ENCODE measurements at regions not wholly inside any gene's neighbourhood (a gene's known extent, or its start where the extent isn't known, plus 50 kb on each side); places are given as distances from the start of the nearest gene placed in this dataset.

DNA sequence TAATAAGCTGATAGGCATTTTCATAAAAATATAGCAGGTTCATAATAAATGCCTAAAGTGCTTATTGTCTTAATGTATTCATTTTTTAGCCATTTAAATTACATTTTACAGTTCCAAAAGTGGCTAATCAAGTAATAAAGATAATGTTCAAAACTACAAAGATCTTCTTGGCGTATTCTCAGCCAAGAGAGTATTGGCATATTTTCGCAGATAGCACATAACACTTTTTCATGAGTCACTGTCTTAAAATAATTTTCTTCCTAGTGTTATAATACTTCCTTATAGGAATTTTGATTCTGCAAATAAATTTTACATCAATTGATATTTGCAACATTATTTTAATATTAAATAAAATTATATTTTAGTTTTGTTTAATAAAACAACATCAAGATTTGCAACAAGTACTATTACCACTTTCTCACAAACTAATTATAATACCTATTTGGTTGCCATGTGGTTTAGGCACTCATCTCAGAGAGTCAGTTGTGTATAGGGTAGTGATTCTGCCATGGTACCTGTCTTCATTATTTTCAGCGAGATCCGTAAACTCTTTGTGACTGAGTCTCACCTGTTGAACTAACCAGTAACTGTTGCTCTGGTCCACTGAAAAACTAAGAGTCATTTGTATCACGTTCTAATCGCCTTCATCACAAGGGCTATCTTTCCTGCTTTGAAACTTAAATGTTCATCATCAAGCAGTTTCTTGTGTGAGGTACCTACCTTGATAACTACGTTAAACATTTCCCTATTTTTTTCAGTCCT, 152.5 kb upstream of the AKR1E2 start:
- H3K4me3 ChIP-seq (ENCODE audit: low read length), result no peak overlapping the region
- no peak for DNase-seq (ENCODE audit: low read depth, low spot score)

DNA sequence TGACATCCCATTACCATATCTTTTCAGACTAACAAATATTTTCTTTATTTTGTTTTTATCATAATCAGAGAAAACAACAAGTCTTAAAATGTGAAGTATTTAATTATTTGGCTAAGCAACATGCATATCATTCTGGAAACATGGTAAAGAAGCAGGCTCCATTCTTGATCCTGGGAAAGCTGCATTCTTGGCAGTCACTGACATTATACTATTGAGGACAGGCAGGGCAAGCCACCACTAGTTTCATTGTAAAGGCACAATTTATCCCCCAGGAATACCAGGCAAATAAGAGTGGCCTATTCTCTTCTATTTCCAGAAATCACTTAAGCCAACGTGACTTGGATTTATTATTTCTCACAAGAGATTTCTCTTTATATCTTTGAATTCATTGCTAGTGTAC, 153.8 kb upstream of the AKR1E2 start:
- H3K4me3 ChIP-seq (ENCODE audit: low read length), result no peak overlapping the region
- no peak for DNase-seq (ENCODE audit: low read depth, low spot score)

- H3K4me3 ChIP-seq (ENCODE audit: low read length), result no peak overlapping the region
- no peak for DNase-seq (ENCODE audit: low read depth, low spot score)
Observed at GRCh38 chr10:4671451-4672145, 154.4 kb upstream of the AKR1E2 start.

DNA sequence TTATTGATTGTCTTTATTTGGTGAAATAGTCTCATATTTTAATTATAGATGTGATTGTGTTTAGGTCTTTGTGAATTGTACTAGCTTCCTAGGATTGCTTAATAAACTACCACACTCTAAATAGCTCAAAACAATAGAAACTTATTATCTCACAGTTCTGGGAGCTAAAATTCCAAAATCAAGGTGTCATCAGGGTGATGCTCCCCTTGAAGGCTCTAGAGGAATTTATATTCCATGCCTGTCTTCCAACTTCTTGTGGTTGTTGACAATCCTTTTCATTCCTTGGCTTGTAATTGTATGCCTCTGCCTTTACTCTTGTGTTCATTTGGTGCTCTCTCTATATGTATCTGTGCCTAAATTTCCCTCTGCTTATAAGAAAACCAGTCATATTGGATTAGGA, 155.3 kb upstream of the AKR1E2 start:
- no peak overlapping the region for H3K4me3 ChIP-seq (ENCODE audit: low read length)
- DNase-seq (ENCODE audit: low read depth, low spot score), result no peak

DNA sequence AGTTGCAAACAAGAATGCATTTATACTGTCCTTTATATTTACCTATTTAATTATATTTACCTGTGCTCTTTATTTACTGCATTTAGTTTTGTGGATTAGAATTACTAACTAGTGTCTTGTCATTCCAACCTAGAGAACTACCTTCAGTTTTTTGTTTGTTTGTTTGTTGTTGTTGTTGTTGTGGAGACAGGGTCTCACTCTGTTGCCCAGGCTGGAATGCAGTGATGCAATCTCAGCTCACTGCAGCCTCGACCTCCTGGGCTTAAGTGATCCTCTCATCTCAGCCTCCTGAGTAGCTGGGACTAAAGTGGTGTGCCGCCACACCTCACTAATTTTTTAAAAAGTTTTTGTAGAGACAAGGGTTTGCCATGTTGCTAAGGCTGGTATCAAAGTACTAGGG, 156.4 kb upstream of the AKR1E2 start:
- no peak for DNase-seq (ENCODE audit: low read depth, low spot score)
- no peak overlapping the region for H3K4me3 ChIP-seq (ENCODE audit: low read length)

DNA sequence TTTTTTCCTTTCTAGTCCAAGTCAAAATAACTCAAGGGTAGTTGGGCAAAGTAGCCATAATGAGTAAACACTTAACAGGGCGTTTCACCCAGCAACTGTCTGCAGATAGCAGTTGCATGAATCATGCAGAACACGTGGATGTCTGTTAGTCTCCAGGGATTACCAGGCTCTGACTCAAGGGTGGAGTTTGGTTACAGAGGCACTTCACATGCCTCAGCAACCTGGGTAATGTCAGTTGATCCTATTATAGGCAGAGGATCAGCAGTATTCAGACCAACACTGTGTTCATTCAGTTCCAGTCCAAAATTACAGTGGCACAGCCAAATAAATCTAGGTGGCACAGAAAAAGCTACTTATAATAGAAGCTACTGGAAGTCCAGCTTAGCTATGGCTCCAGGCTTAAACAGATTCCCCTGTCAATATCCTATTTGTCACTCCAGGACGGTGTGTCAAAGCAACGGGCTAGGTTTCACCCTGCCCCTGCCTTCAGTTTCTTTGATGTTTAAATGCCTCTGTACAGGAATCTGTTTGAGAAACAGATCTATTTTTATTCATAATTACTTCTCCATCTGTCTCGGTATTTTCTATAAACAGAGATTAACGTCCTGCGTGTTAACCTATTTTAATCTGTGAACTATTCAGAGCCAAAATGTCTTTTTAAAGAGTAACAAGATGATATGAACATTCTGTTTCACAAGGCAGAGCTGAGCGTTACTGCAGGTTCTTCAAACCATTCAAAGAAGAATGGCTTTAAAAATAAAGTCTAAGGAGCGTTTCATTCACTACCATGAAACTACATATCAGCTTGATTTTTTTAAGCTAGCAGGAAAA, 162.6 kb upstream of the AKR1E2 start:
- no peak overlapping the region for H3K4me3 ChIP-seq (ENCODE audit: low read length)
- DNase-seq (ENCODE audit: low read depth, low spot score), result no peak

DNA sequence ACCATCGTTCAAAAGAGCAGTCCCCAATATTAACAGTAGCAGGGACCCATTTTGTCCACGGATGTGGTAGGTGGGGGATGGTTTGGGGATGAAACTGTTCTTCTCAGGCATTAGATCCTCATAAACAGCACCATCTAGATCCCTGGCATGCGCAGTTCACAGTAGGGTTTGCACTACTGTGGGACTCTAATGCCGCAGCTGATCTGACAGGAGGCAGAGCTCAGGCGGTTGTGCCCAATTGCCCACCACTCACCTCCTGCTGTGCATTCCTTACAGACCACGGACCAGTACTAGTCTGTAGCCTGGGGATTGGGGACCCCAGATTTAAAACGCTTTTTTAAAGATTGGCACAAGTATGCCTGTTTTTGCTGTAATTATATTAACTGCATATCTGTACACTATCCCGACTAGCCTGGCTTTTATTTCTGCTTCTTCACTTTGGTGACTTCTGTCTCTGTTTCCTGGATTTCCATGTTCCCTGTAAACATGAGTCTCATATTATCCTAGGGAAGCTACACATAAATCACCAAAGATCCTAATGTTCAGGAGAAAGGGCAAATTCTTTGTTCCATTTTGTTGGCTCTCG, 163.3 kb upstream of the AKR1E2 start:
- DNase-seq (ENCODE audit: low read depth, low spot score), result no peak
- H3K4me3 ChIP-seq (ENCODE audit: low read length), result no peak overlapping the region

GRCh38 chr10:4661511-4662255, 164.3 kb upstream of the AKR1E2 start:
- no peak for DNase-seq (ENCODE audit: low read depth, low spot score)
- no peak overlapping the region for H3K4me3 ChIP-seq (ENCODE audit: low read length)

- DNase-seq (ENCODE audit: low read depth, low spot score), result no peak
Observed at GRCh38 chr10:4658777-4659176, 167.2 kb upstream of the AKR1E2 start.

GRCh38 chr10:4656576-4657194, 169.3 kb upstream of the AKR1E2 start:
- peak; percentile 19 for DNase-seq (ENCODE audit: low read depth, low spot score)

More at GRCh38 chr10:4658777-4659176, 167.2 kb upstream of the AKR1E2 start:
- no peak overlapping the region for H3K4me3 ChIP-seq (ENCODE audit: low read length)

DNA sequence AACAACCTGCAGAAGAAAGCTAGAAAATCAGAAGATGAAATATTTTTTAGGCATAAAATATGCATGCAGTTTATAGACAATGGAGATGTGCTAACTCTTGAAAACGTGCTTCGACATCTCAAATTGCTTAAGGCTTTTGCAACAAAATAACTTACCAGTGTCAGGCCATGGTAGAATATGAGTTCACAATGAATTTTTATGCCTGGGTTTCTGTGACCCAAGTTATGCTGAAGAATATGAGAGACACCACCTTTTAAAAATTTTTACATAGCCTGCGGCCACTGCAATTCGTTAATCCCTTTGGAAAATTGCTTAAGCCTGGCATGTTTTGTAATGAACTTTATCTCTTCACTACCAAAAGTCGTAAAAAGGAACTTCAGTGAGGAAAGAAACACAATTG, 170.1 kb upstream of the AKR1E2 start:
- no peak for DNase-seq (ENCODE audit: low read depth, low spot score)
- H3K4me3 ChIP-seq (ENCODE audit: low read length), result no peak overlapping the region

More at GRCh38 chr10:4656576-4657194, 169.3 kb upstream of the AKR1E2 start:
- no peak overlapping the region for H3K4me3 ChIP-seq (ENCODE audit: low read length)

- DNase-seq (ENCODE audit: low read depth, low spot score), result no peak
- H3K4me3 ChIP-seq (ENCODE audit: low read length), result no peak overlapping the region
Observed at GRCh38 chr10:4655406-4655805, 170.6 kb upstream of the AKR1E2 start.

DNA sequence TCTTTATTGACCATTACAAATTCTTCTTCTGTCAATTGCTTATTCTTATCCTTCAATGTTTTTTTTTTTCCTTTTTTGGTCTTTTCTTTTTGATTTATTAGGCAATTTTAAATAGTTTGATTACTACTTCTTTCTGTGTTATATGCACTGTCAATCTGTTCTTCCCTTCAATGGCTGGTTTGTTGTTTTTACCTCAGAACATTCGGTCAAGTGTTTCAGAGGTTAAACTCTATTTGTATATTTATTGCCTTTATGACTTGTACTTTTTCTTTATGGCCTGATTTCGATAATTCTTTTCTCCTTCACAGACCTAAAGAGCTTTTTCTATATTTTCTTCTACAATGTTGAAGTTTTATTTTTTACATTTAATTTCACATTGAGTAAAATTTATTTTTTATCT, 171.5 kb upstream of the AKR1E2 start:
- H3K4me3 ChIP-seq (ENCODE audit: low read length), result no peak overlapping the region
- DNase-seq (ENCODE audit: low read depth, low spot score), result no peak

GRCh38 chr10:4653160-4653559, 172.8 kb upstream of the AKR1E2 start:
- H3K4me3 ChIP-seq (ENCODE audit: low read length), result no peak overlapping the region
- DNase-seq (ENCODE audit: low read depth, low spot score), result no peak

GRCh38 chr10:4652111-4653010, 173.6 kb upstream of the AKR1E2 start:
- DNase-seq (ENCODE audit: low read depth, low spot score), result no peak

DNA sequence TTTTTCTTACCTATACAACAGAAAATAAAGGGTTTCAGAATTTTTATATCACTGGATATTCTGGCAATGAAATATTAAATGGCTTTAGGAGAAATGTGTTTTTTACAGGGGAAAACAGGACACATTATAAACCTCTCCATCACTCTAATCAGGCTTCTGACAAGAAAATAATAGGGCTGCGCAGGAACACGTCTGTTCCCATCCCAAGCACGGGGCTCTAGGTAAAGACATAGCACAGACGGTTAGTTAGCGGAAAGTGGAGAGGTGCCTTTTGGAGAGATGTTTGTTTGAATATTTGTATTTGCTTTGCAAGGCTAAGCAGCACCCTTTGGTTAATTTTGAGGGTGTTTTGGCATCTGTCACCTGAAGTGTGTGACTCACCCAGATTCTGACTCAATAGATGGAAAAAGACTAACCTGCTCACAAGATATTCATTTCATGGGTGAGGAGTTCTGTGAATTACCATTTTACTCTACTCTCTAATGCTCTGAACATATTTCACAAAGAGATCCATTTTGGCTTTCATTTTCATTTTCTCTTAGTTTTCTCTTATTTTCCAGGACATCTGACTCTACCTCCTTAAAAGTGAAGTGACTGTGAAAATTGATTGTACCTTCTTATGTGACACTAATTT, 174.5 kb upstream of the AKR1E2 start:
- DNase-seq (ENCODE audit: low read depth, low spot score), result no peak
- H3K4me3 ChIP-seq (ENCODE audit: low read length), result no peak overlapping the region

More at GRCh38 chr10:4652111-4653010, 173.6 kb upstream of the AKR1E2 start:
- no peak overlapping the region for H3K4me3 ChIP-seq (ENCODE audit: low read length)

DNA sequence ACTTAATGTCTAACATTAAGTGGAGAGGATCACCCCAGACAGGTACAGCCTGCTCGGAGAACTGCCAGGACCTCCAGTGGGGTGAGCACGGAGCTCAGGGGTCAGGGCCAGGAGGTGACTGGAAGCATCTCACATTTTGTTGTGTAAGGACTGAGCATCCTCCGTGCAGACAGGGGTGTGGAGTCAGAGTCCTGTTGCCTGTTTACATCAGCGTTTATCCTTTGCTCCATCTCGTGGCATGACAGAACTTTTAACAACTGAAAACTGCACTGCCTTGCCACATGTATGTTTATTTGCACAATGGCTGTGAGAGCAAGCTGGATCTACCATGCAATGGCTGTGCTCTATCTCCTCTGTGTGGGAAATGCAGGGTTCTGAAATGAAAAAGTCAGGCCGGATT, 175.4 kb upstream of the AKR1E2 start:
- H3K4me3 ChIP-seq (ENCODE audit: low read length), result no peak overlapping the region
- no peak for DNase-seq (ENCODE audit: low read depth, low spot score)

All from Jurkat, Clone E6-1 (cell line).